ENCODE measurements at regions not wholly inside any gene's neighbourhood (a gene's known extent, or its start where the extent isn't known, plus 50 kb on each side); places are given as distances from the start of the nearest gene placed in this dataset.

GRCh38 chr9:78902051-78902450 lies 605.1 kb downstream of the PSAT1 start:
- intact Hi-C loops (cut with DNase I) = no loop called here
- H3K27me3 ChIP-seq = no peaks in the 10 kb centered on the region
- WGBS, 2 donors = 82 to 84% methylated on average over 2 of the region's 2 CpGs
- no peak for DNase-seq
- H3K36me3 ChIP-seq = no peaks in the 10 kb centered on the region
- H3K4me3 ChIP-seq (replicated peaks in 1 of 3) = no peak overlapping the region
- no peaks in the 10 kb centered on the region for H3K9me3 ChIP-seq
- no peaks in the 10 kb centered on the region for H3K4me1 ChIP-seq
- H3K27ac ChIP-seq = no peak overlapping the region
- TF ChIP-seq, protein P1, sequence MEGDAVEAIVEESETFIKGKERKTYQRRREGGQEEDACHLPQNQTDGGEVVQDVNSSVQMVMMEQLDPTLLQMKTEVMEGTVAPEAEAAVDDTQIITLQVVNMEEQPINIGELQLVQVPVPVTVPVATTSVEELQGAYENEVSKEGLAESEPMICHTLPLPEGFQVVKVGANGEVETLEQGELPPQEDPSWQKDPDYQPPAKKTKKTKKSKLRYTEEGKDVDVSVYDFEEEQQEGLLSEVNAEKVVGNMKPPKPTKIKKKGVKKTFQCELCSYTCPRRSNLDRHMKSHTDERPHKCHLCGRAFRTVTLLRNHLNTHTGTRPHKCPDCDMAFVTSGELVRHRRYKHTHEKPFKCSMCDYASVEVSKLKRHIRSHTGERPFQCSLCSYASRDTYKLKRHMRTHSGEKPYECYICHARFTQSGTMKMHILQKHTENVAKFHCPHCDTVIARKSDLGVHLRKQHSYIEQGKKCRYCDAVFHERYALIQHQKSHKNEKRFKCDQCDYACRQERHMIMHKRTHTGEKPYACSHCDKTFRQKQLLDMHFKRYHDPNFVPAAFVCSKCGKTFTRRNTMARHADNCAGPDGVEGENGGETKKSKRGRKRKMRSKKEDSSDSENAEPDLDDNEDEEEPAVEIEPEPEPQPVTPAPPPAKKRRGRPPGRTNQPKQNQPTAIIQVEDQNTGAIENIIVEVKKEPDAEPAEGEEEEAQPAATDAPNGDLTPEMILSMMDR (IDR thresholded peaks at IDR 0.05) = no peak
- no peak for TF ChIP-seq POLR2A (IDR thresholded peaks at IDR 0.05)

- no peaks in the 10 kb centered on the region for H3K27me3 ChIP-seq
- no peaks in the 10 kb centered on the region for H3K4me1 ChIP-seq
- H3K27ac ChIP-seq = no peak overlapping the region
- no peaks in the 10 kb centered on the region for H3K9me3 ChIP-seq
- no peak for DNase-seq
- no peak overlapping the region for H3K4me3 ChIP-seq (replicated peaks in 1 of 3)
- TF ChIP-seq, protein P1 (IDR thresholded peaks at IDR 0.05) = no peak
- no peak for TF ChIP-seq POLR2A (IDR thresholded peaks at IDR 0.05)
- intact Hi-C loops (cut with DNase I) = no loop called here
- H3K36me3 ChIP-seq = no peaks in the 10 kb centered on the region
These were observed 606.7 kb downstream of the PSAT1 start for GRCh38 chr9:78903581-78903980.

DNA sequence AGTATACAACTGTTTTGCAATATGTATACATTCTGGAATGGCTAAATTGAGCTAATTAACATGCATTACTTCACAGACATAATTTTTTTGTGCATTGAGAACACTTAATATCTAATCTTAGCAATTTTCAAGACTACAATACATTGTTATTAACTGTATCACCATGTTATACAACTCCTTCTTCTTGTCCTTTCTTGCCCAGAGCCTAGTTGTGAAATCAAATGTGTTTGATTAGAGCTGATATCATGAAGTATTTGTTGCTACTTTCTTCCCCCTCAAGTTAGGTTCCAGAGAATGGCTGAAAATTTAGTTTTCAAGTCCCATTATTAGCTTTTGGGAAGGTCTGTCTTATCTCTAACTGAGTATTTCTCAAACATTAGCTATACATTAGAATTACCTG lies 607.8 kb downstream of the PSAT1 start:
- Histone ChIP-seq H3K27me3 (no peaks in the 10 kb centered on the region), H3K27ac (no peak overlapping the region), H3K9me3 (no peaks in the 10 kb centered on the region), H3K4me3 (replicated peaks in 1 of 3) (no peak overlapping the region), H3K36me3 (no peaks in the 10 kb centered on the region), H3K4me1 (no peaks in the 10 kb centered on the region)
- TF ChIP-seq, protein P1 (IDR thresholded peaks at IDR 0.05) = no peak
- TF ChIP-seq POLR2A (IDR thresholded peaks at IDR 0.05) = no peak
- intact Hi-C loops (cut with DNase I) = no loop called here
- no peak for DNase-seq

GRCh38 chr9:78905387-78905786 lies 608.5 kb downstream of the PSAT1 start:
- no peak overlapping the region for H3K4me3 ChIP-seq (replicated peaks in 1 of 3)
- no peak for DNase-seq
- H3K36me3 ChIP-seq = no peaks in the 10 kb centered on the region
- TF ChIP-seq POLR2A (IDR thresholded peaks at IDR 0.05) = no peak
- TF ChIP-seq, protein P1 (IDR thresholded peaks at IDR 0.05) = no peak
- no peaks in the 10 kb centered on the region for H3K27me3 ChIP-seq
- H3K27ac ChIP-seq = no peak overlapping the region
- H3K4me1 ChIP-seq = no peaks in the 10 kb centered on the region
- WGBS, 2 donors = 73 to 83% methylated on average over 1 of the region's 1 CpG
- H3K9me3 ChIP-seq = no peaks in the 10 kb centered on the region
- intact Hi-C loops (cut with DNase I) = no loop called here

GRCh38 chr9:78905986-78906755 lies 609.2 kb downstream of the PSAT1 start:
- Histone ChIP-seq H3K27ac (no peak overlapping the region), H3K9me3 (no peaks in the 10 kb centered on the region), H3K4me1 (no peaks in the 10 kb centered on the region), H3K27me3 (no peaks in the 10 kb centered on the region), H3K4me3 (replicated peaks in 1 of 3) (no peak overlapping the region), H3K36me3 (no peaks in the 10 kb centered on the region)
- WGBS, 2 donors = 77 to 78% methylated on average over 5 of the region's 5 CpGs
- intact Hi-C loops (cut with DNase I) = no loop called here
- DNase-seq = no peak
- TF ChIP-seq, protein P1 (IDR thresholded peaks at IDR 0.05) = no peak
- no peak for TF ChIP-seq POLR2A (IDR thresholded peaks at IDR 0.05)

Measured in thyroid gland (tissue), 4 donors.